ENCODE measurements at regions not wholly inside any gene's neighbourhood (a gene's known extent, or its start where the extent isn't known, plus 50 kb on each side); places are given as distances from the start of the nearest gene placed in this dataset.
A peak's percentile ranks its signal among the peaks of the same experiment; 100 is the strongest.

DNA sequence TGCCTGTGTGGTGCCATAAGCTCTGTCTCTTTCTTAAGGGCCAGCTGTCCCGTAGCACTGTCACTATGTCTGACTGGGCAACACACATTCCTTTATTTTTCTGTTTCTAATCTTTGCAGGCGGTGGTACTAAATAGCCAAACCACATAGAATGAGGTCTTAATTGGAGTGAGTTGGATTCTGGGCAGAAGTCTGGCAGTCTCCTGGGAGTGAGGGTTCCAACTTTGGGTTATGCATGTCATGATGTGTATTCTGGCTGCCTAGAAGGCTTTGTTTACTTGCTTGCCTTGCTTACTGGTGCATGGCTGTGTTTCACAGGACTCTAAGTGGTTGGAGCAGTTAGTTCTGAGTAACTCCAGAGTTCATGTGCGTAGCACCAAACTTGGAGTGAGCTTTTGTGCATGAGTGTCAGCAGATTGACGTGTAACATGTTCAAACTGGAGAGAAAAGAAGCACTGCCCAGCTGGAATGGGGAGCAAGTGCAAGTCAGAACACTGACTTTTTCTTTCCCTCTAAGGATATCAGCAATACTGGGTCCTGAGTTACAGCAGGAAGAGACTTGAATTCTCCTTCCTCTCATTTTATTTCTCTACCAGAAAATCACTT, 185.8 kb downstream of the PCSK1 start:
- TF ChIP-seq, protein P1, sequence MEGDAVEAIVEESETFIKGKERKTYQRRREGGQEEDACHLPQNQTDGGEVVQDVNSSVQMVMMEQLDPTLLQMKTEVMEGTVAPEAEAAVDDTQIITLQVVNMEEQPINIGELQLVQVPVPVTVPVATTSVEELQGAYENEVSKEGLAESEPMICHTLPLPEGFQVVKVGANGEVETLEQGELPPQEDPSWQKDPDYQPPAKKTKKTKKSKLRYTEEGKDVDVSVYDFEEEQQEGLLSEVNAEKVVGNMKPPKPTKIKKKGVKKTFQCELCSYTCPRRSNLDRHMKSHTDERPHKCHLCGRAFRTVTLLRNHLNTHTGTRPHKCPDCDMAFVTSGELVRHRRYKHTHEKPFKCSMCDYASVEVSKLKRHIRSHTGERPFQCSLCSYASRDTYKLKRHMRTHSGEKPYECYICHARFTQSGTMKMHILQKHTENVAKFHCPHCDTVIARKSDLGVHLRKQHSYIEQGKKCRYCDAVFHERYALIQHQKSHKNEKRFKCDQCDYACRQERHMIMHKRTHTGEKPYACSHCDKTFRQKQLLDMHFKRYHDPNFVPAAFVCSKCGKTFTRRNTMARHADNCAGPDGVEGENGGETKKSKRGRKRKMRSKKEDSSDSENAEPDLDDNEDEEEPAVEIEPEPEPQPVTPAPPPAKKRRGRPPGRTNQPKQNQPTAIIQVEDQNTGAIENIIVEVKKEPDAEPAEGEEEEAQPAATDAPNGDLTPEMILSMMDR (IDR thresholded peaks at IDR 0.05), result no peak
- TF ChIP-seq POLR2A (IDR thresholded peaks at IDR 0.05), result no peak
- no peak for TF ChIP-seq EP300 (IDR thresholded peaks at IDR 0.05)
- peak in 2 of 3 donors; percentile 43 to 51 for TF ChIP-seq POLR2AphosphoS5 (IDR thresholded peaks at IDR 0.05)

Data from stomach (tissue), 4 donors.